IMR-90 (cell line): ENCODE measurements at regions not wholly inside any gene's neighbourhood (a gene's known extent, or its start where the extent isn't known, plus 50 kb on each side); places are given as distances from the start of the nearest gene placed in this dataset.

Experiments
- ATAC-seq: fragments of 200-7000 bp; cut with Tn5 transposase; 2 replicates; pipeline ENCODE4 v1.9.1; 2020; ENCODE audit warnings: low read depth, mild to moderate bottlenecking, moderate library complexity
- BruUV-seq: library from RNA; stranded (reverse); fragments of 400-500 nt; replicated peaks from 2 replicates; lab custom pipeline; 2021; lab: Mats Ljungman, UMichigan
- CTCF ChIA-PET: fragments of 300-600 bp; formaldehyde crosslinking; extraction: SDS; loops from one replicate; lab custom pipeline; 2021; ENCODE audit warnings: antibody characterized with exemption; lab: Yijun Ruan, JAX
- POLR2A ChIA-PET: fragments of 300-600 bp; sonication (Branson Sonifier 250); formaldehyde crosslinking; loops from one replicate; lab custom pipeline; 2022; ENCODE audit warnings: antibody characterized with exemption; ENCODE audit not compliant: unreplicated experiment; lab: Charles Lee
- DNase-seq: peaks from one replicate; pipeline ENCODE4 v3.0.0; 2013
- H2AFZ ChIP-seq: replicated peaks from 2 replicates; pipeline ENCODE3; 2013; ENCODE audit warnings: low read length, mild to moderate bottlenecking; ENCODE audit not compliant: poor library complexity
- H2AK5ac ChIP-seq: 2 replicates; pipeline ENCODE4 v1.6.1; 2013; ENCODE audit warnings: low read depth, low read length, inconsistent platforms
- H2AK9ac ChIP-seq: replicated peaks from 2 replicates; pipeline ENCODE3; 2013; ENCODE audit warnings: mild to moderate bottlenecking, low read depth, low read length, moderate library complexity; ENCODE audit not compliant: poor library complexity
- H2BK120ac ChIP-seq: 2 replicates; pipeline ENCODE4 v1.6.1; 2013; ENCODE audit warnings: low read depth, low read length, inconsistent platforms
- H2BK15ac ChIP-seq: 3 replicates; pipeline ENCODE4 v1.6.1; 2013; ENCODE audit warnings: low read depth, low read length, inconsistent platforms
- H2BK20ac ChIP-seq: 2 replicates; pipeline ENCODE4 v1.6.1; 2013; ENCODE audit warnings: low read depth, mild to moderate bottlenecking, inconsistent platforms, low read length, moderate library complexity
- H2BK5ac ChIP-seq: 2 replicates; pipeline ENCODE4 v1.6.1; 2013; ENCODE audit warnings: mild to moderate bottlenecking, low read depth, low read length, inconsistent platforms; ENCODE audit not compliant: poor library complexity, severe bottlenecking
- H3K14ac ChIP-seq: replicated peaks from 2 replicates; pipeline ENCODE4 v1.6.1; 2013; ENCODE audit warnings: low read depth, low read length, inconsistent platforms
- H3K18ac ChIP-seq: 2 replicates; pipeline ENCODE4 v1.6.1; 2013; ENCODE audit warnings: low read depth, low read length, control low read depth
- H3K23ac ChIP-seq: 2 replicates; pipeline ENCODE4 v1.6.1; 2013; ENCODE audit warnings: low read depth, low read length, inconsistent platforms
- H3K27ac ChIP-seq: 2 replicates; pipeline ENCODE4 v1.5.1; 2013; ENCODE audit warnings: mild to moderate bottlenecking, control low read depth, low read length; ENCODE audit not compliant: insufficient read depth
- H3K27me3 ChIP-seq: 2 replicates; pipeline ENCODE4 v1.6.1; 2013; ENCODE audit warnings: low read length; ENCODE audit not compliant: control insufficient read depth, insufficient read depth
- H3K36me3 ChIP-seq: 2 replicates; pipeline ENCODE4 v1.6.1; 2013; ENCODE audit warnings: low read length, mixed read lengths; ENCODE audit not compliant: control insufficient read depth, insufficient read depth
- H3K4ac ChIP-seq: 2 replicates; pipeline ENCODE4 v1.6.1; 2013; ENCODE audit warnings: low read depth, low read length, inconsistent platforms
- H3K4me1 ChIP-seq: 2 replicates; pipeline ENCODE4 v1.6.1; 2013; ENCODE audit warnings: low read length, mixed read lengths; ENCODE audit not compliant: control insufficient read depth, insufficient read depth
- H3K4me2 ChIP-seq: 2 replicates; pipeline ENCODE4 v1.6.1; 2013; ENCODE audit warnings: low read depth, mild to moderate bottlenecking, control low read depth, low read length, moderate library complexity
- H3K4me3 ChIP-seq: 2 replicates; pipeline ENCODE4 v1.5.1; 2013; ENCODE audit warnings: low read depth, mild to moderate bottlenecking, control low read depth, low read length, moderate library complexity; ENCODE audit not compliant: insufficient read depth
- H3K56ac ChIP-seq: 2 replicates; pipeline ENCODE4 v1.6.1; 2013; ENCODE audit warnings: low read length, inconsistent platforms; ENCODE audit not compliant: insufficient read depth; ENCODE audit errors: extremely low read depth
- H3K79me1 ChIP-seq, 2 experiments: 2 replicates each; pipeline ENCODE4 v1.6.1; 2013; ENCODE audit warnings: low read length in 2 of 2, inconsistent platforms in 1 of 2, low read depth in 1 of 2
- H3K9ac ChIP-seq: 2 replicates; pipeline ENCODE4 v1.6.1; 2013; ENCODE audit warnings: low read depth, low read length, control low read depth
- H3K9me1 ChIP-seq: 2 replicates; pipeline ENCODE4 v1.6.1; 2013; ENCODE audit warnings: low read length, inconsistent platforms; ENCODE audit not compliant: insufficient read depth
- H3K9me3 ChIP-seq: 2 replicates; pipeline ENCODE4 v1.6.1; 2013; ENCODE audit warnings: low read length; ENCODE audit not compliant: control insufficient read depth, insufficient read depth
- H4K20me1 ChIP-seq: 2 replicates; pipeline ENCODE4 v1.6.1; 2013; ENCODE audit warnings: low read length, inconsistent platforms; ENCODE audit not compliant: insufficient read depth
- H4K5ac ChIP-seq: 2 replicates; pipeline ENCODE4 v1.6.1; 2013; ENCODE audit warnings: mild to moderate bottlenecking, low read depth, low read length, control low read depth
- H4K8ac ChIP-seq, 2 experiments: 2 replicates each; pipeline ENCODE4 v1.6.1; 2013; ENCODE audit warnings: low read depth in 2 of 2, low read length in 2 of 2, control low read depth in 1 of 2, inconsistent platforms in 1 of 2
- H4K91ac ChIP-seq: 2 replicates; pipeline ENCODE4 v1.6.1; 2013; ENCODE audit warnings: low read depth, low read length, inconsistent platforms; ENCODE audit not compliant: insufficient read depth
- BHLHE40 ChIP-seq: fragments of 150-350 bp; IDR thresholded peaks from 2 replicates; pipeline ENCODE4 v1.6.1; 2016; ENCODE audit warnings: mild to moderate bottlenecking, low read depth, low read length
- CEBPB ChIP-seq: IDR thresholded peaks from 2 replicates; pipeline ENCODE4 v1.6.1; 2012; ENCODE audit warnings: low read depth, low read length, improper control_type of control experiment
- CHD1 ChIP-seq: IDR thresholded peaks from 2 replicates; pipeline ENCODE4 v1.6.1; 2012; ENCODE audit warnings: low read depth, low read length, improper control_type of control experiment
- CTCF ChIP-seq: conservative IDR thresholded peaks from 2 replicates; pipeline ENCODE4 v1.5.1; 2012; ENCODE audit warnings: mild to moderate bottlenecking, low read depth, low read length, improper control_type of control experiment
- FOS ChIP-seq: fragments of 150-350 bp; IDR thresholded peaks from 2 replicates; pipeline ENCODE4 v1.6.1; 2016; ENCODE audit warnings: low read depth, low read length
- MAFK ChIP-seq: IDR thresholded peaks from 2 replicates; pipeline ENCODE4 v1.6.1; 2012; ENCODE audit warnings: low read depth, low read length, improper control_type of control experiment
- MAZ ChIP-seq: IDR thresholded peaks from 2 replicates; pipeline ENCODE4 v1.6.1; 2012; ENCODE audit warnings: low read depth, mild to moderate bottlenecking, low read length, improper control_type of control experiment, moderate library complexity, borderline replicate concordance
- MXI1 ChIP-seq: IDR thresholded peaks from 2 replicates; pipeline ENCODE4 v1.6.1; 2012; ENCODE audit warnings: low read depth, mild to moderate bottlenecking, low read length, moderate library complexity, borderline replicate concordance
- NFE2L2 ChIP-seq: fragments of 150-350 bp; IDR thresholded peaks from 2 replicates; pipeline ENCODE4 v1.6.1; 2016; ENCODE audit warnings: low read depth, mild to moderate bottlenecking, low read length
- POLR2A ChIP-seq: IDR thresholded peaks from 2 replicates; pipeline ENCODE4 v1.6.1; 2012; ENCODE audit warnings: mild to moderate bottlenecking, low read depth, low read length
- RAD21 ChIP-seq: IDR thresholded peaks from 2 replicates; pipeline ENCODE4 v1.6.1; 2012; ENCODE audit warnings: low read length, improper control_type of control experiment
- RCOR1 ChIP-seq: IDR thresholded peaks from 2 replicates; pipeline ENCODE4 v1.6.1; 2012; ENCODE audit warnings: mild to moderate bottlenecking, low read length, improper control_type of control experiment; ENCODE audit not compliant: insufficient replicate concordance
- SMC3 ChIP-seq: fragments of 150-350 bp; IDR thresholded peaks from 2 replicates; pipeline ENCODE4 v1.6.1; 2016; ENCODE audit warnings: low read depth, mild to moderate bottlenecking, antibody characterized with exemption, low read length, moderate library complexity
- WGBS, 2 experiments: methylation state at CpG; one replicate each; pipeline versions ENCODE4 v1.1.5 to v1.1.7; 2013; ENCODE audit warnings: missing lambda C conversion rate in 2 of 2; ENCODE audit not compliant: insufficient read length in 1 of 2; ENCODE audit errors: extremely low coverage in 2 of 2; 5-methylcytosine and 5-hydroxymethylcytosine counted together
- dilution Hi-C: fragments of 300-500 bp; cut with HindIII; formaldehyde crosslinking; loops from one replicate; pipeline ENCODE4 v1.14.3; 2018; ENCODE audit warnings: low sequenced_read_pairs; ENCODE audit not compliant: unreplicated experiment
- in situ Hi-C: fragments of 300-500 bp; cut with MboI; formaldehyde crosslinking; loops from 3 replicates; pipeline ENCODE4 v1.14.3; 2019; ENCODE audit warnings: low sequenced_read_pairs, inconsistent platforms, mixed read lengths
- intact Hi-C: fragments of 100-400 bp; cut with micrococcal nuclease; formaldehyde crosslinking; loops from 2 replicates; pipeline ENCODE4 v1.10.0; 2022

GRCh38 chr1:228901936-228902681 lies 166.8 kb downstream of the RHOU start (continued):
- TF ChIP-seq CEBPB, result no peak

GRCh38 chr1:228902781-228903433 lies 167.6 kb downstream of the RHOU start:
- Histone ChIP-seq H3K9me1 (peaks cover 14% of the 10 kb centered on the region), H3K27ac (peak overlapping the region; percentile 27; the same call in 1 of the 2 replicates), H2BK20ac (peak overlapping the region; percentile 64), H3K14ac (no peak overlapping the region), H2BK120ac (peak overlapping the region; percentile 35), H2BK15ac (peak overlapping the region; percentile 42; the same call in 1 of the 3 replicates), H2AK5ac (peak overlapping the region; percentile 21), H2AFZ (no peak overlapping the region), H4K91ac (peak overlapping the region; percentile 60), H3K4me1 (peaks cover 25% of the 10 kb centered on the region), H3K79me1 (no peaks in the 10 kb centered on the region), H2AK9ac (no peak overlapping the region), H2BK5ac (no peak overlapping the region), H3K36me3 (no peaks in the 10 kb centered on the region), H3K9me3 (no peaks in the 10 kb centered on the region), H3K9ac (no peak overlapping the region), H3K4me2 (peak overlapping the region; percentile 16; the same call in 1 of the 2 replicates), H3K4me3 (no peak overlapping the region), H3K23ac (no peak overlapping the region), H4K5ac (no peak overlapping the region), H3K18ac (peak overlapping the region; percentile 7; the same call in 1 of the 2 replicates), H3K27me3 (no peaks in the 10 kb centered on the region), H3K4ac (peak overlapping the region; percentile 42; the same call in 1 of the 2 replicates), H3K56ac (no peak overlapping the region), H4K20me1 (peaks cover 4% of the 10 kb centered on the region; the same call in 1 of the 2 replicates), H4K8ac (peak overlapping the region in 1 of 2 experiments; percentile 1; a peak in 1 of 4 replicates)
- CTCF ChIA-PET, result no interaction called here
- peak; percentile 86 for ATAC-seq
- dilution Hi-C loops, result no loop called here
- in situ Hi-C loops, result no loop called here
- BruUV-seq, result no TSS peak
- 62% methylated on average over 4 of the region's 13 CpGs; no CpG with 5 or more reads in 1 of the 2 experiments for WGBS, 2 experiments
- intact Hi-C loops, result loop anchor here (1.0 to 10.0 kb wide), 3 partner anchors 61 to 322 kb away; partner anchors contain the start of gene RHOU
- DNase-seq, result peak; percentile 99
- POLR2A ChIA-PET, result interaction anchor here (0.5 to 0.6 kb wide), 2 partner anchors 39 to 226 kb away, joined by 3 to 5 read pairs; no protein-coding TSS in a partner anchor
- TF ChIP-seq RCOR1 (no peak), POLR2A (no peak), MAFK (peak; percentile 45), FOS (peak; percentile 90), MXI1 (no peak), RAD21 (peak; percentile 8; the same call in 1 of the 2 replicates), CEBPB (no peak), BHLHE40 (0 out of 2 replicates have a peak, but pooled peaks have one; percentile 60), MAZ (0 out of 2 replicates have a peak, but pooled peaks have one; percentile 21), CHD1 (no peak), SMC3 (no peak), NFE2L2 (peak; percentile 40; the same call in 1 of the 2 replicates), CTCF (no peak)
